GM12872 (cell line): ENCODE measurements at regions not wholly inside any gene's neighbourhood (a gene's known extent, or its start where the extent isn't known, plus 50 kb on each side); places are given as distances from the start of the nearest gene placed in this dataset.

Source experiments
- TF ChIP-seq, protein P1 (sequence below): IDR thresholded peaks from 3 replicates; pipeline ENCODE4 v1.5.1; 2011; ENCODE audit warnings: low read depth, mild to moderate bottlenecking, low read length, moderate library complexity; ENCODE audit not compliant: insufficient read depth

DNA sequence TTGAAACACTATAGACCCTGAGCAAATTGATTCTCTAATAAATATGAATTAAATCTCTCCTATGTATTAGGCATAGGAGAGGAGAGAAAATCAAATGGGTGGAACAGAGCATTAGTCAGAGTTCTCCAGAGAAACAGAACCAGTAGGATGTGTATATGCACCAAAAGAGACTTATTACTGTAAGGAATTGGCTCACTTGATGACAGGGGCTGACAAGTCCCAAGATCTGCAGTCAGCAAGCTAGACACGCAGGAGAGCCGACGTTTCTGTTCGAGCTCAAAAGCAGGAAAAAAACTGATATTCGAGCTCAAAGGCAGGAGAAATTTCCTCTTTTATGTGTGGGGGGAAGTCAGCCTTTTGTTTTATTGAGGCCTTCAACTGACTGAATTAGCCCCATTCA, 259.2 kb upstream of the KAZN start:
- TF ChIP-seq, protein P1, sequence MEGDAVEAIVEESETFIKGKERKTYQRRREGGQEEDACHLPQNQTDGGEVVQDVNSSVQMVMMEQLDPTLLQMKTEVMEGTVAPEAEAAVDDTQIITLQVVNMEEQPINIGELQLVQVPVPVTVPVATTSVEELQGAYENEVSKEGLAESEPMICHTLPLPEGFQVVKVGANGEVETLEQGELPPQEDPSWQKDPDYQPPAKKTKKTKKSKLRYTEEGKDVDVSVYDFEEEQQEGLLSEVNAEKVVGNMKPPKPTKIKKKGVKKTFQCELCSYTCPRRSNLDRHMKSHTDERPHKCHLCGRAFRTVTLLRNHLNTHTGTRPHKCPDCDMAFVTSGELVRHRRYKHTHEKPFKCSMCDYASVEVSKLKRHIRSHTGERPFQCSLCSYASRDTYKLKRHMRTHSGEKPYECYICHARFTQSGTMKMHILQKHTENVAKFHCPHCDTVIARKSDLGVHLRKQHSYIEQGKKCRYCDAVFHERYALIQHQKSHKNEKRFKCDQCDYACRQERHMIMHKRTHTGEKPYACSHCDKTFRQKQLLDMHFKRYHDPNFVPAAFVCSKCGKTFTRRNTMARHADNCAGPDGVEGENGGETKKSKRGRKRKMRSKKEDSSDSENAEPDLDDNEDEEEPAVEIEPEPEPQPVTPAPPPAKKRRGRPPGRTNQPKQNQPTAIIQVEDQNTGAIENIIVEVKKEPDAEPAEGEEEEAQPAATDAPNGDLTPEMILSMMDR = no peak

DNA sequence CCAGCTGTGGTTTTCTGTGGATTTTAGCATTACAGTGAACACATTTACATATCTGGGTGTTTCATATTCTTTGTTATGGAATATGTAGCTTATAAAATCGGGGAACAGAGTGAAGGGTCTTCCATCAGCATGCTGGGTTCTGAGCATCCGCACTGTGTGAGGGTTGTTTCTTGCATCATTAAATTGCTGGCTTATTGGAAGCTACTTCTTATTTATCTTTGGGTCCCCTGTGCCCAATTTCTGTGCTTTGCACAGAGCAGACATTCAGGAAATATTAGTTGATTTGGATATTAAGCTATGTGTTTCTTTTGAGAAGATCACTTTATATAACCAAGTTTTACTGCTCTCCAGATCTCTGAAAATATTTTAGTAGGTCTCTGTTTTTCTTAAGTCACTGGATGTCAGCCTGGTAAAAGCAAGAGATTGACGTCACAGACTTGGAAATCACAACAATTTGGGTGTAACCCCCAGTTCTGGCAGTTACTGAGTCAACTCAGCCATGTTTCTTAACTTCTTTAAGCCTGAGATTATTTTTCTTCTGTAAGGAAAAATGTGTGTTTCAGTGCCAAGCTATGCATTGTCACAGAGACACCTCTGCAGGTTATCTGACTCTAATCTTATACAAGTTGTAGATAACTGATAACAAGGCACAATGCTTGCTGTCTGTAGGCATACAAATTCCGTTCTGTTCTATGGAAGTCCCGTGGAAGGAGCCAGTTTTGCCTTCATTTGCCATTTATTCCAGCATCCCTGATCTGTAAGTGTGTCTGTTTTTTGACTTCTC, 258.3 kb upstream of the KAZN start:
- TF ChIP-seq, protein P1 = no peak

DNA sequence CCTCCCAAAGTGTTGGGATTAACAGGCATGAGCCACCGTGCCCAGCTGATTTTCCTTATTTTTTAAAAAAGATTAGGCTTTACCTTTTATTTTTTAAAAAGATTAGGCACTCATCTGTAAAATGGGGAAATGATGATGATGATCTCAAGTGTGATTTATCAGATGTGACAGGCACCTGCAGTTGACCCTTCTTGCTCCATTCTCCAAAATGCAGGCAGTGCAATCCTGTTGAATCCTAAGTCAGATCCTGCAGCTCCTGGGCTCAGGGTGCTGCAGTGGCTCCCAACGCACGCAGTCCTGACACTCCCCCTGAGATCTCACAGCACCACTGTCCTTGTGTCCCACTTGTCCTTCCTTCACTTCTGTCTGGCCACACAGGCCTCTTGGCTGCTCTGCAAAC, 257.3 kb upstream of the KAZN start:
- TF ChIP-seq, protein P1 = no peak

DNA sequence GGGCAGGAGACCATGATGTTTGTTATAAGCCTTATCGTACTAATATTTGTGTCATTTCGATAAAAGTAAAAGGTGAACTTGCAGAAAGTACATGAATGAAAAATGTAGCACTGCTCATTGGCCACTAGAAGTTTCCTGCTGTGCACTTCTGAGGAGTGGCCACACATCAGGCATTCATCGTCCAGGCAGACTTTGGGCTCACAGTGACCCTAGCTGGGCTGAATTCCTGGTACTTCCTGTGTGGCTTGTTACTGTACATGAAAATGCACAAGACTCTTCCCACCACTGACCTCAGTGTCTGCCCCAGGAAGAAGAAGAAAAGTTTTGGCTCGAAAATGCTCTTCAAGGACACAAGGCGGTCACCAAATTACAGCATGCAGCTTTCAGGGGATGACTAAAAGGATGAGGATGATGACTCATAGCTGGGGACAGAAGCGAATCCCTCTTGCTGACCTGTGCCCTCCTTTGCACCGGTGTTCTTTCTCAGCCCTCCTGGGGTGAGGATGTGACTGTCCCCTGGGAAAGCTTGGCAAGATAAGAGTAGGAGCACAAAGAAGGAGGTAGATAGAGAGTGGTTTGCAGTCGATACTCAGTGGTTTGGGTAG, 252.4 kb upstream of the KAZN start:
- TF ChIP-seq, protein P1 = no peak

DNA sequence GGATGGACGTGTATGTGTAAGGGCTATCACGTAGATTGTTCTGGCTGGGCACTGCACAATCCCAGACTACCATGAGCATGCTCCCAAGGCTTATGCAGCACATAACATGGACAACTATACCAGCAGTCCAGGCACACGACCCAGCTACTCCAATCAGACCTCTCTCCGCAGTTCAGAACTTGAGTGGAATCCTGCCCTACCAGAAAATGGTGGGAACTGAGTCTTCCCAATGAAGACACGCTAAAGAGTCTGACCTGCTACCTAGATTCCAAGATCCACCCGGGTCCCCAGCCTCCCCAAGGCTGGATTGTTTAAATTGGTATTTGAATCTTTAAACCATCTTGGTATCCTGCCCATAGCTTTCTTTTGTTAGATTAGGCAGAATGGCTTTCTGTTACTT, 251.3 kb upstream of the KAZN start:
- TF ChIP-seq, protein P1 = no peak

DNA sequence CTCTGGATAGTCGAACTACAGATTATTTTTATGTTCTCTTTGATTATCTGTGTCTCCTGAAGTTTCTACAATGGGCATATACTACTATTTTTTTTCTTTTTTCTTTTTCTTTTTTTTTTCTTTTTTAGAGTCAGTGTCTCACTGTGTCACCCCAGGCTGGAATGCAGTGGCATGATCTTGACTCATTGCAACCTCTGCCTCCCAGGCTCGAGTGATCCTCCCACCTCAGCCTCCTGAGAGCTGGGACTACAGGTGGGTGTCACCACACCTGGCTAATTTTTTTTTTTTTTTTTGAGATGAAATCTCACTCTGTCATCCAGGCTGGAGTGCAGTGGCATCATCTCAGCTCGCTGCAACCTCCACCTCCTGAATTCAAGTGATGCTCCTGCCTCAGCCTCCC, 250.7 kb upstream of the KAZN start:
- TF ChIP-seq, protein P1 = no peak

DNA sequence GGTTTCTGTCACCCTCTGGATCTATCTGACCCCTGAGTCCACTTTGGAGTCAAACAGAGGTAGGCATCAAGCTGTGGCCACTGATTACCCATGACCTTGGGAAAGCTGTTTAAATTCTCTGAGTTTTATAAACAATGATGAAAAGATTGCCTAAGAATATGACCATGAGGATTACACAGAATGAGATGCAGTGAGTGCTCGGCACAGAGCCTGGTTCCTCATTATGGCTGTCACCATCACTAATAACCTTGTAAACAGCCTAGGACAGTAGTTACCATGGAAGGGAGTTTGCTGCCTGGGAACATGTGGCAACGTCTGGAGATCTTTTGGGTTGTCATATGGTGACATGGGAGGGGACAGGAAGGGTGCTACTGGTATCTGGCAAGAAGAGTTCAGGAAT, 248.3 kb upstream of the KAZN start:
- TF ChIP-seq, protein P1 = no peak
